ENCODE measurements at regions not wholly inside any gene's neighbourhood (a gene's known extent, or its start where the extent isn't known, plus 50 kb on each side); places are given as distances from the start of the nearest gene placed in this dataset.

- TF ChIP-seq POLR2AphosphoS5 (IDR thresholded peaks at IDR 0.05) (no peak), POLR2A (IDR thresholded peaks at IDR 0.05) (no peak)
- TF ChIP-seq, protein P1, sequence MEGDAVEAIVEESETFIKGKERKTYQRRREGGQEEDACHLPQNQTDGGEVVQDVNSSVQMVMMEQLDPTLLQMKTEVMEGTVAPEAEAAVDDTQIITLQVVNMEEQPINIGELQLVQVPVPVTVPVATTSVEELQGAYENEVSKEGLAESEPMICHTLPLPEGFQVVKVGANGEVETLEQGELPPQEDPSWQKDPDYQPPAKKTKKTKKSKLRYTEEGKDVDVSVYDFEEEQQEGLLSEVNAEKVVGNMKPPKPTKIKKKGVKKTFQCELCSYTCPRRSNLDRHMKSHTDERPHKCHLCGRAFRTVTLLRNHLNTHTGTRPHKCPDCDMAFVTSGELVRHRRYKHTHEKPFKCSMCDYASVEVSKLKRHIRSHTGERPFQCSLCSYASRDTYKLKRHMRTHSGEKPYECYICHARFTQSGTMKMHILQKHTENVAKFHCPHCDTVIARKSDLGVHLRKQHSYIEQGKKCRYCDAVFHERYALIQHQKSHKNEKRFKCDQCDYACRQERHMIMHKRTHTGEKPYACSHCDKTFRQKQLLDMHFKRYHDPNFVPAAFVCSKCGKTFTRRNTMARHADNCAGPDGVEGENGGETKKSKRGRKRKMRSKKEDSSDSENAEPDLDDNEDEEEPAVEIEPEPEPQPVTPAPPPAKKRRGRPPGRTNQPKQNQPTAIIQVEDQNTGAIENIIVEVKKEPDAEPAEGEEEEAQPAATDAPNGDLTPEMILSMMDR (IDR thresholded peaks at IDR 0.05), result no peak
Measured at GRCh38 chr16:22967521-22968095, 153.6 kb downstream of the HS3ST2 start.
